SK-N-SH treated with all-trans-retinoic acid at 6 μM for 48 hours (cell line): ENCODE measurements at regions not wholly inside any gene's neighbourhood (a gene's known extent, or its start where the extent isn't known, plus 50 kb on each side); places are given as distances from the start of the nearest gene placed in this dataset.

Experiments
- ATAC-seq: fragments of 200-7000 bp; cut with Tn5 transposase; 3 replicates; pipeline ENCODE4 v1.9.1; 2020; ENCODE audit warnings: mild to moderate bottlenecking, moderate library complexity
- ARNTL ChIP-seq: fragments of 450-650 bp; formaldehyde crosslinking; IDR thresholded peaks from 2 replicates; pipeline ENCODE4 v1.5.0; 2020; ENCODE audit warnings: low read depth, mild to moderate bottlenecking, moderate library complexity, borderline replicate concordance
- BACH2 ChIP-seq: fragments of 250-450 bp; sonication (Bioruptor Pico); IDR thresholded peaks from 2 replicates; pipeline ENCODE4 v1.9.0; 2021; ENCODE audit warnings: mild to moderate bottlenecking, borderline replicate concordance
- CREB5 ChIP-seq: fragments of 250-450 bp; sonication (Bioruptor Pico); IDR thresholded peaks from 2 replicates; pipeline ENCODE4 v1.5.1; 2020; ENCODE audit warnings: low read depth, mild to moderate bottlenecking, moderate library complexity
- CSDC2 ChIP-seq: fragments of 250-450 bp; sonication (Bioruptor Pico); IDR thresholded peaks from 2 replicates; pipeline ENCODE4 v1.5.0; 2020; ENCODE audit warnings: mild to moderate bottlenecking, moderate library complexity
- CSRNP3 ChIP-seq: fragments of 250-450 bp; sonication (Bioruptor Pico); IDR thresholded peaks from 2 replicates; pipeline ENCODE4 v1.5.1; 2021; ENCODE audit warnings: mild to moderate bottlenecking, moderate library complexity
- ESRRG ChIP-seq: fragments of 250-450 bp; sonication (Bioruptor Pico); IDR thresholded peaks from 2 replicates; pipeline ENCODE4 v1.6.1; 2021; ENCODE audit warnings: mild to moderate bottlenecking
- GLIS3 ChIP-seq: fragments of 250-450 bp; sonication (Bioruptor Pico); IDR thresholded peaks from 2 replicates; pipeline ENCODE4 v1.5.0; 2020; ENCODE audit warnings: mild to moderate bottlenecking, moderate library complexity
- ISL1 ChIP-seq: fragments of 250-450 bp; sonication (Bioruptor Pico); IDR thresholded peaks from 2 replicates; pipeline ENCODE4 v2.1.2; 2022; ENCODE audit warnings: mild to moderate bottlenecking, moderate library complexity
- OSR1 ChIP-seq: fragments of 250-450 bp; sonication (Bioruptor Pico); IDR thresholded peaks from 2 replicates; pipeline ENCODE4 v1.8.0; 2022; ENCODE audit warnings: moderate library complexity, mild to moderate bottlenecking, inconsistent platforms
- PPARA ChIP-seq: fragments of 250-450 bp; sonication (Bioruptor Pico); IDR thresholded peaks from 2 replicates; pipeline ENCODE4 v1.5.0; 2020; ENCODE audit warnings: mild to moderate bottlenecking, borderline replicate concordance
- RARB ChIP-seq: fragments of 250-450 bp; sonication (Bioruptor Pico); IDR thresholded peaks from 2 replicates; pipeline ENCODE4 v1.8.0; 2021; ENCODE audit warnings: mild to moderate bottlenecking, moderate library complexity
- SNAI2 ChIP-seq: fragments of 250-450 bp; sonication (Bioruptor Pico); IDR thresholded peaks from 2 replicates; pipeline ENCODE4 v1.5.0; 2020; ENCODE audit warnings: mild to moderate bottlenecking, moderate library complexity
- TCF4 ChIP-seq: fragments of 250-450 bp; sonication (Bioruptor Pico); IDR thresholded peaks from 2 replicates; pipeline ENCODE4 v1.8.0; 2021; ENCODE audit warnings: mild to moderate bottlenecking, moderate library complexity, borderline replicate concordance
- TOX ChIP-seq: fragments of 250-450 bp; sonication (Bioruptor Pico); IDR thresholded peaks from 2 replicates; pipeline ENCODE4 v1.8.0; 2021; ENCODE audit warnings: mild to moderate bottlenecking, moderate library complexity, borderline replicate concordance
- ZC3H10 ChIP-seq: fragments of 250-450 bp; sonication (Bioruptor Pico); IDR thresholded peaks from 2 replicates; pipeline ENCODE4 v1.5.1; 2021; ENCODE audit warnings: mild to moderate bottlenecking, moderate library complexity
- ZFP3 ChIP-seq: fragments of 250-450 bp; sonication (Bioruptor Pico); IDR thresholded peaks from 2 replicates; pipeline ENCODE4 v1.5.0; 2020; ENCODE audit warnings: mild to moderate bottlenecking, moderate library complexity
- ZFP30 ChIP-seq: fragments of 450-650 bp; formaldehyde crosslinking; IDR thresholded peaks from 2 replicates; pipeline ENCODE4 v1.5.0; 2022; ENCODE audit warnings: mild to moderate bottlenecking, moderate library complexity
- ZNF565 ChIP-seq: fragments of 450-650 bp; formaldehyde crosslinking; conservative IDR thresholded peaks from 2 replicates; pipeline ENCODE4 v1.5.0; 2020; ENCODE audit warnings: low read depth, mild to moderate bottlenecking, moderate library complexity
- ZNF70 ChIP-seq: fragments of 450-650 bp; formaldehyde crosslinking; IDR thresholded peaks from 2 replicates; pipeline ENCODE4 v1.5.0; 2020; ENCODE audit warnings: mild to moderate bottlenecking, moderate library complexity
- ZNF8 ChIP-seq: fragments of 450-650 bp; formaldehyde crosslinking; IDR thresholded peaks from 2 replicates; pipeline ENCODE4 v1.5.0; 2020; ENCODE audit warnings: mild to moderate bottlenecking, moderate library complexity
- TF ChIP-seq, protein P1 (sequence below): fragments of 250-450 bp; sonication (Bioruptor Pico); IDR thresholded peaks from 2 replicates; pipeline ENCODE4 v1.8.0; 2020; ENCODE audit warnings: mild to moderate bottlenecking, moderate library complexity, borderline replicate concordance
- TF ChIP-seq, protein P2 (sequence below): fragments of 250-450 bp; sonication (Bioruptor Pico); IDR thresholded peaks from 2 replicates; pipeline ENCODE4 v1.8.0; 2021; ENCODE audit warnings: low read depth, mild to moderate bottlenecking, moderate library complexity, borderline replicate concordance

- no peak for TF ChIP-seq CSDC2 (CRISPR knock-in tag)
- no peak for TF ChIP-seq ZNF70 (CRISPR knock-in tag)
- no peak for TF ChIP-seq CREB5 (CRISPR knock-in tag)
- no peak for TF ChIP-seq TCF4 (CRISPR knock-in tag)
- no peak for TF ChIP-seq ARNTL (CRISPR knock-in tag)
- no peak for TF ChIP-seq TOX (CRISPR knock-in tag)
- TF ChIP-seq SNAI2 (CRISPR knock-in tag): no peak
- no peak for TF ChIP-seq BACH2
- TF ChIP-seq, protein P1, sequence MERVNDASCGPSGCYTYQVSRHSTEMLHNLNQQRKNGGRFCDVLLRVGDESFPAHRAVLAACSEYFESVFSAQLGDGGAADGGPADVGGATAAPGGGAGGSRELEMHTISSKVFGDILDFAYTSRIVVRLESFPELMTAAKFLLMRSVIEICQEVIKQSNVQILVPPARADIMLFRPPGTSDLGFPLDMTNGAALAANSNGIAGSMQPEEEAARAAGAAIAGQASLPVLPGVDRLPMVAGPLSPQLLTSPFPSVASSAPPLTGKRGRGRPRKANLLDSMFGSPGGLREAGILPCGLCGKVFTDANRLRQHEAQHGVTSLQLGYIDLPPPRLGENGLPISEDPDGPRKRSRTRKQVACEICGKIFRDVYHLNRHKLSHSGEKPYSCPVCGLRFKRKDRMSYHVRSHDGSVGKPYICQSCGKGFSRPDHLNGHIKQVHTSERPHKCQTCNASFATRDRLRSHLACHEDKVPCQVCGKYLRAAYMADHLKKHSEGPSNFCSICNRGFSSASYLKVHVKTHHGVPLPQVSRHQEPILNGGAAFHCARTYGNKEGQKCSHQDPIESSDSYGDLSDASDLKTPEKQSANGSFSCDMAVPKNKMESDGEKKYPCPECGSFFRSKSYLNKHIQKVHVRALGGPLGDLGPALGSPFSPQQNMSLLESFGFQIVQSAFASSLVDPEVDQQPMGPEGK (CRISPR knock-in tag): no peak
- no peak for TF ChIP-seq OSR1 (CRISPR knock-in tag)
- no peak for TF ChIP-seq ZNF8 (CRISPR knock-in tag)
- TF ChIP-seq RARB (CRISPR knock-in tag): no peak
- TF ChIP-seq ZFP30: no peak
- TF ChIP-seq ZC3H10 (CRISPR knock-in tag): no peak
These were observed 349.9 kb upstream of the ANO3 start for GRCh38 chr11:25981998-25982397.

GRCh38 chr11:25983280-25983679, 348.6 kb upstream of the ANO3 start:
- TF ChIP-seq ISL1 (no peak), ZFP30 (no peak), PPARA (CRISPR knock-in tag) (no peak), ZNF565 (CRISPR knock-in tag) (no peak), RARB (CRISPR knock-in tag) (no peak), BACH2 (no peak), ARNTL (CRISPR knock-in tag) (no peak), ZFP3 (CRISPR knock-in tag) (no peak), ZNF70 (CRISPR knock-in tag) (no peak), CREB5 (CRISPR knock-in tag) (no peak), CSDC2 (CRISPR knock-in tag) (no peak), TOX (CRISPR knock-in tag) (no peak), ZNF8 (CRISPR knock-in tag) (no peak), SNAI2 (CRISPR knock-in tag) (no peak), GLIS3 (CRISPR knock-in tag) (no peak), CSRNP3 (no peak)
- TF ChIP-seq, protein P2, sequence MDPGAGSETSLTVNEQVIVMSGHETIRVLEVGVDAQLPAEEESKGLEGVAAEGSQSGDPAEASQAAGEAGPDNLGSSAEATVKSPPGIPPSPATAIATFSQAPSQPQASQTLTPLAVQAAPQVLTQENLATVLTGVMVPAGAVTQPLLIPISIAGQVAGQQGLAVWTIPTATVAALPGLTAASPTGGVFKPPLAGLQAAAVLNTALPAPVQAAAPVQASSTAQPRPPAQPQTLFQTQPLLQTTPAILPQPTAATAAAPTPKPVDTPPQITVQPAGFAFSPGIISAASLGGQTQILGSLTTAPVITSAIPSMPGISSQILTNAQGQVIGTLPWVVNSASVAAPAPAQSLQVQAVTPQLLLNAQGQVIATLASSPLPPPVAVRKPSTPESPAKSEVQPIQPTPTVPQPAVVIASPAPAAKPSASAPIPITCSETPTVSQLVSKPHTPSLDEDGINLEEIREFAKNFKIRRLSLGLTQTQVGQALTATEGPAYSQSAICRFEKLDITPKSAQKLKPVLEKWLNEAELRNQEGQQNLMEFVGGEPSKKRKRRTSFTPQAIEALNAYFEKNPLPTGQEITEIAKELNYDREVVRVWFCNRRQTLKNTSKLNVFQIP (CRISPR knock-in tag): no peak
- no peak for ATAC-seq

More at GRCh38 chr11:25981998-25982397, 349.9 kb upstream of the ANO3 start:
- peak; percentile 92 for ATAC-seq

- no peak for ATAC-seq
- TF ChIP-seq ZFP30 (no peak), ZNF565 (CRISPR knock-in tag) (no peak), PPARA (CRISPR knock-in tag) (no peak), ARNTL (CRISPR knock-in tag) (no peak), ZC3H10 (CRISPR knock-in tag) (no peak), CSDC2 (CRISPR knock-in tag) (no peak), ESRRG (CRISPR knock-in tag) (no peak), BACH2 (no peak), ISL1 (no peak), SNAI2 (CRISPR knock-in tag) (no peak), OSR1 (CRISPR knock-in tag) (no peak), ZFP3 (CRISPR knock-in tag) (no peak), GLIS3 (CRISPR knock-in tag) (no peak), ZNF8 (CRISPR knock-in tag) (no peak)
- TF ChIP-seq, protein P1 (CRISPR knock-in tag): no peak
These were observed 343.8 kb upstream of the ANO3 start for GRCh38 chr11:25988178-25988577.
